ENCODE measurements at regions not wholly inside any gene's neighbourhood (a gene's known extent, or its start where the extent isn't known, plus 50 kb on each side); places are given as distances from the start of the nearest gene placed in this dataset.

DNA sequence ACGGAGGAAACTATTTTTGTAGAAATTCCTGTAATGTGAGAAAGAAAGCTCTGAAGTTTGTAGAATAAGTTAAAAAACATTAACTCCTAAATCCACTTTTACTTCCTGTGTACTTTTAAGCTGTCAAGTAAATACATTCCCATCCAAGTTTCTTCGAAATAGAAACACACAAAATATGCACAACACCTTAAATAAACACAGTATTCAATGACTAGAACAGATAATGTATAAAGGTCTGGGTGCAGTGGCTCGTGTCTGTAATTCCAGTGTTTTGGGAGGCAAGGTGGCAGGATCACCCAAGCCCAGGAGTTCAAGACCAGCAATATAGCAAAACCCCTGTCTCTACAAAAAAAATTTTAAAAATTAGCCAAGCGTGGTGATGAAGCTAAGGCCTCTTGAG lies 121.9 kb upstream of the ODAD2 start:
- H3K9ac ChIP-seq (ENCODE audit: low read depth, low read length): no peak overlapping the region
- H3K27me3 ChIP-seq (ENCODE audit: control insufficient read depth, insufficient read depth, low read length): no peaks in the 10 kb centered on the region
- no peaks in the 10 kb centered on the region for H3K9me3 ChIP-seq (ENCODE audit: control insufficient read depth, insufficient read depth, low read length)
- no peak overlapping the region for H3K4me3 ChIP-seq (ENCODE audit: low read depth, low read length)
- no peaks in the 10 kb centered on the region for H3K4me1 ChIP-seq (ENCODE audit: control insufficient read depth, insufficient read depth, low read length)
- H3K36me3 ChIP-seq (ENCODE audit: control insufficient read depth, insufficient read depth, low read length): no peaks in the 10 kb centered on the region

DNA sequence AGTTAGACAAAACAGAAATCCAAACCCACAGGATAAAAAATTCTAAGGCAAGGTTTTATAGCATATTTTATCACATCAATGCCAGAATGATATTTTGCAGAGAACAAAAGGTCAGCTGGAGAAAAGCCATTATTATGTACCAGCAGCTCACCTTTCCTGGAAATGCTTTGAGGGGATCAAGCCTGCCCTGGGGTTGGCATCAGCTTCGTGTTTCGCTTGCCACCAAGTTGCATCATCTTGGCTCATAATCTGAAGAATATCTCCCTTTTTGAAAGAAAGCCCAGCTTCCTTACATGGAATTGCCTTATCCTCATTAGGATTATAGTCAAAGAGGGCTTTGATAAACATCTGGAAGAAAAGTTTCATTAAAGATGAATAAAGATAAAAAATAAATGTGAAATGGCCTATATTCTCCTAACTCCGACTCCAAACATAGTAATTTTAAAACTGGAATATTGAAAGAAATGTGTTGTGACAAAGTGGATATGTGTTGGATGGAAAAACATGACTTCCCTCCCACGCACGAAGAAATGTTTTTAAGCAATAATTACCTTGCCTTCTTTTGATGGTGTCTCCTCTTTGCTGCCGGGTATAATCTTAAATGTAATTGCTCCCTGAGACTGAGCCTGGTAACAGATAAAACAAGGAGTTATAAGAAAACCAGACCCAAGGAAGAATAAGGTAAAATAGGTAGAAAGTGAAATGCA lies 121.3 kb upstream of the ODAD2 start:
- Histone ChIP-seq H3K36me3 (ENCODE audit: control insufficient read depth, insufficient read depth, low read length) (no peaks in the 10 kb centered on the region), H3K4me1 (ENCODE audit: control insufficient read depth, insufficient read depth, low read length) (no peaks in the 10 kb centered on the region), H3K9ac (ENCODE audit: low read depth, low read length) (no peak overlapping the region), H3K9me3 (ENCODE audit: control insufficient read depth, insufficient read depth, low read length) (no peaks in the 10 kb centered on the region), H3K27me3 (ENCODE audit: control insufficient read depth, insufficient read depth, low read length) (no peaks in the 10 kb centered on the region), H3K4me3 (ENCODE audit: low read depth, low read length) (no peak overlapping the region)

DNA sequence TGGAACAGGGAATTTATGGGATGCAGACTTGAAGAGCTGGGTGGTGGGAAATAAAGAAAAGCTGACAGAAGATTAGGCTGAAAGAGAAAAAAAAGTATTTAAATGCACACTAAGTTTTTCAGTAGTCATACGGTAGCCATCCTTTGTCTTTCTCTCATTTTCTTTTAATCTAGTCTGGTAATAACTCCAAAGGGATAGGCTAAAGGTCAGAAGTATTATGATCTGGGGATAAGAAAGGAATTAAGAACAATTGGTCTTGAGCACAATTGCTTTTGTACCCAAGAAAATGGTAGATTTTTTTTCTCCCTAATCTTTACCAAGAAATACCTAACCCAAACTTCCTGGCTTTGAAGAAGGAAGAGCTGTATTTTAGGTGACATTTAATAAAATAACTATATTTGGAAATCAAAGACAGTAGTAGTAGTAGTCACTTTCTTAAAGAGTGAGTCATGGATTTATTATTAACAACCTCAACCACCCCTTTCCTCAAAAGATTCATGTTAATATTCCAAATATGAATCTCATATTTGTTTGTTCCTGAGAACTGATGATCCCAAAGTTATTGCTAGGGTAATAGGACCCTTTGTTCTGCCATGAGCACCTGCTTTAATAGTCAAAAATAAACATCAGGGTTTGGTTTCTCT lies 120.2 kb upstream of the ODAD2 start:
- no peak overlapping the region for H3K9ac ChIP-seq (ENCODE audit: low read depth, low read length)
- no peaks in the 10 kb centered on the region for H3K27me3 ChIP-seq (ENCODE audit: control insufficient read depth, insufficient read depth, low read length)
- no peaks in the 10 kb centered on the region for H3K4me1 ChIP-seq (ENCODE audit: control insufficient read depth, insufficient read depth, low read length)
- no peak overlapping the region for H3K4me3 ChIP-seq (ENCODE audit: low read depth, low read length)
- no peaks in the 10 kb centered on the region for H3K9me3 ChIP-seq (ENCODE audit: control insufficient read depth, insufficient read depth, low read length)
- no peaks in the 10 kb centered on the region for H3K36me3 ChIP-seq (ENCODE audit: control insufficient read depth, insufficient read depth, low read length)

DNA sequence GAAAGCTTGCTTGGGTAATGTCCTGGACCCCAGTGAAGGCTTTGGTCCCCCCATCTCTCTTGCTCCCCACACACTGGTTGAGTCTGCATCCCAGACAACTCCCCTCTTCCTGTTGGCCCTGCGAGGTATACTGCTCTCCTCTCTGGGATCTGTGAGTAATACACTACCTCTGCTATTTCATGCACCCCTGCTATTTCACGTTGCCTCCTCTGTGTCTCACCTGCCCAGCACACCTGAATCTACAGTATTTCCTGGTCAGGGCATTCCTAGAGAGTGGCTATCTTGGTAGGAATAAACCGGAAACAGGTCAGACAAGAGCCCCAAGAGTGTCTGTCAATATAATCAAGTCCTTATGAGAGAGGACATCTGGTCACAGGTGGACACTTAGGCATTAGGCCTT lies 114.3 kb upstream of the ODAD2 start:
- Histone ChIP-seq H3K4me1 (ENCODE audit: control insufficient read depth, insufficient read depth, low read length) (no peaks in the 10 kb centered on the region), H3K9me3 (ENCODE audit: control insufficient read depth, insufficient read depth, low read length) (no peaks in the 10 kb centered on the region), H3K36me3 (ENCODE audit: control insufficient read depth, insufficient read depth, low read length) (no peaks in the 10 kb centered on the region), H3K27me3 (ENCODE audit: control insufficient read depth, insufficient read depth, low read length) (no peaks in the 10 kb centered on the region), H3K4me3 (ENCODE audit: low read depth, low read length) (no peak overlapping the region), H3K9ac (ENCODE audit: low read depth, low read length) (no peak overlapping the region)

DNA sequence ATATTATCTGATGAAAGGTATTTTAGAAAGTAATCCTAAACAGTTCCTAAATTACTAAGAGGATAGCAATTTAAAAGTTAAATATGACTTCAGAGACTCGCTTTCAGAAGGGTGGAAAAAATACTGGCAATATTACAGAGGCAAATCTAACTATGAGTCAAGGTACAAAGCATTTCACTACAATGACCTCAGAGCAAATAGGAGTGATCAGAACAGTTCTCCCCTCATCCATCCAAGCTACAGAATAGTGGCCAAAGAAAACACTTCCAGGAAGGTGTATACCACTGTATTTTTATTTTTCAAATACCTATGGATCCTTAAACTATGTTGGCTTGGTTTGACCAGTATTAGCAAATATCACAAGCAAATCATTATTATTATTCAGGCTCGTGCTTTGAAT lies 112.8 kb upstream of the ODAD2 start:
- no peaks in the 10 kb centered on the region for H3K4me1 ChIP-seq (ENCODE audit: control insufficient read depth, insufficient read depth, low read length)

DNA sequence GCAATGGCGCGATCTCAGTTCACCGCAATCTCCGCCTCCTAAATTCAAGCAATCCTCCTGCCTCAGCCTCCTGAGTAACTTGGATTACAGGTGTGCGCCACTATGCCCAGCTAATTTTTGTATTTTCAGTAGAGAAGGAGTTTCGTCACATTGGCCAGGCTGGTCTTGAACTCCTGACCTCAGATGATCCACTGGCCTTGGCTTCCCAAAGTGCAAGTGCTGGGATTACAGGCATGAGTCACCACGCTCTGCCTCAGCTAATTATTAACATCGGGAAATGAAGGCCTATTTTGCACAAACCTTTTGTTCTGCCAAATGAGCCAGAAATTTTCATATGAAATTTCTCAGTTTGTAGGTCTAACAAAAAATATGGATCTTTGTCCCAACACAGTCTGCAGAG lies 106.7 kb upstream of the ODAD2 start:
- Histone ChIP-seq H3K36me3 (ENCODE audit: control insufficient read depth, insufficient read depth, low read length) (no peaks in the 10 kb centered on the region), H3K27me3 (ENCODE audit: control insufficient read depth, insufficient read depth, low read length) (no peaks in the 10 kb centered on the region), H3K9ac (ENCODE audit: low read depth, low read length) (no peak overlapping the region), H3K4me3 (ENCODE audit: low read depth, low read length) (no peak overlapping the region), H3K4me1 (ENCODE audit: control insufficient read depth, insufficient read depth, low read length) (no peaks in the 10 kb centered on the region), H3K9me3 (ENCODE audit: control insufficient read depth, insufficient read depth, low read length) (no peaks in the 10 kb centered on the region)

More for the DNA sequence above, 112.8 kb upstream of the ODAD2 start:
- Histone ChIP-seq H3K4me3 (ENCODE audit: low read depth, low read length) (no peak overlapping the region), H3K36me3 (ENCODE audit: control insufficient read depth, insufficient read depth, low read length) (no peaks in the 10 kb centered on the region), H3K9ac (ENCODE audit: low read depth, low read length) (no peak overlapping the region), H3K9me3 (ENCODE audit: control insufficient read depth, insufficient read depth, low read length) (no peaks in the 10 kb centered on the region), H3K27me3 (ENCODE audit: control insufficient read depth, insufficient read depth, low read length) (no peaks in the 10 kb centered on the region)

DNA sequence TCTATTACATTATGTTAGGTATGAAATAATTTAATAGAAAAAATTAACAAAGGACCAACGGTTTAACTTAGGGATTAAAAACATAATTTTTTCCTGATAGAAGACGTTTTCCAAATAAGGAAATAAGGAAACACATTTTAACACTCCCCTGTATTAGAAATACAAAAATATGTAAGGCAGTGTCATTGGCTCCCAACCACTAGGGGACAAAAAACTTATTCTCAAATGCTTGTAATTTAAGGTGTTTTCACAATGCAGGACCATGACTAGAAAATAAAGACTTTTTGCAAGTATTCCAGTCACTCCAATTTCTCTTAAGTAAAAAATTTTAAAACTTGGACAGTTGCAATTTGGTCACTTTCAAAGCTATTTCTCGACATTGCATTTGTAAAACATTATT lies 98.8 kb upstream of the ODAD2 start:
- H3K36me3 ChIP-seq (ENCODE audit: control insufficient read depth, insufficient read depth, low read length): no peaks in the 10 kb centered on the region
- no peaks in the 10 kb centered on the region for H3K27me3 ChIP-seq (ENCODE audit: control insufficient read depth, insufficient read depth, low read length)
- no peaks in the 10 kb centered on the region for H3K4me1 ChIP-seq (ENCODE audit: control insufficient read depth, insufficient read depth, low read length)

DNA sequence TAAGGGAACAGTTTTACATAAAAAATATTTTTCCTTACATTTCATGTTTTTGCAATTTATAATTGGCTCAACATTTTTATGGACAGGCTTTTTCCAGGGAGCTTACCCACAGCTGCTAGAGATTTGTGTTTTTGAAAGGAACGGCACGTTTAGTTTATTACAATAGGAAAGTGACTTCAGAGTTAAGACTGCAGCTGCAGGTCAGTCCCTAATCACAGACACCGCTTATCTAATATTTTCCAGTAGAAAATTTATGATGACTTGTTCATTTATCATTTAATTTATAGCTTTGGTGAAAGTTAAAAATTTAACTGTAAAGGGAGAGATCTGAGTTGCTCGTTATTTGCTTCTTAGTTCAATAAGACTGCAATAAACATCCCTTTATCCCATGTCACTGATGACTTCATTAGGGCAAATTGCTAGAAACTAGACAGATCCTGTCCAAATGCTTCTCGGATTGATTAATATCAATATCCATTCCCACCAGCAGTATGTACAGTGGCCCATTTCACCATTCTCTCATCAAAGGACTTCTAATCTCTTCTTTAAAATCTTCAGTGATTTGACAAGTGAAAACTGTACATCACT lies 97.0 kb upstream of the ODAD2 start:
- Histone ChIP-seq H3K36me3 (ENCODE audit: control insufficient read depth, insufficient read depth, low read length) (no peaks in the 10 kb centered on the region), H3K9me3 (ENCODE audit: control insufficient read depth, insufficient read depth, low read length) (no peaks in the 10 kb centered on the region), H3K4me1 (ENCODE audit: control insufficient read depth, insufficient read depth, low read length) (no peaks in the 10 kb centered on the region), H3K27me3 (ENCODE audit: control insufficient read depth, insufficient read depth, low read length) (no peaks in the 10 kb centered on the region), H3K9ac (ENCODE audit: low read depth, low read length) (no peak overlapping the region), H3K4me3 (ENCODE audit: low read depth, low read length) (no peak overlapping the region)

More for the DNA sequence above, 98.8 kb upstream of the ODAD2 start:
- Histone ChIP-seq H3K9ac (ENCODE audit: low read depth, low read length) (no peak overlapping the region), H3K9me3 (ENCODE audit: control insufficient read depth, insufficient read depth, low read length) (no peaks in the 10 kb centered on the region), H3K4me3 (ENCODE audit: low read depth, low read length) (no peak overlapping the region)

DNA sequence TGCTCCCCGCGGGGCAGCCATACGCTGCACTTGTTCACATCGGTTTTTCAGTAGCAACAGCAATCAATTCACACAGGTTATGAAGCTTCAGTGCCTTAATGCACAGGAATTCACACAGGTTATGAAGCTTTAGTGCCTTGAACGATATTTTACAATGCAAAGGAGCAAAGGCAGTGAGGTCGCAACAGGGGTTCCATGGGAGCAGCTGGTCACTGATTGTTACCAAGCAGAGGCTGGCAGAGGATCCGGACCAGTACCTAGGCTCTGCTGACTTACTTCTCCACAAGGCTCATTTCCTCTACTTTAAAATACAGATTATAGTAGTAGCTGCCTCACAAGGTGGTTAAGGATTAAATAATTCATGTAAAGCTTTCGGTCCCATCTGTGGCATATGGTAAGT lies 95.2 kb upstream of the ODAD2 start:
- no peak overlapping the region for H3K9ac ChIP-seq (ENCODE audit: low read depth, low read length)
- no peaks in the 10 kb centered on the region for H3K36me3 ChIP-seq (ENCODE audit: control insufficient read depth, insufficient read depth, low read length)
- H3K9me3 ChIP-seq (ENCODE audit: control insufficient read depth, insufficient read depth, low read length): no peaks in the 10 kb centered on the region
- no peak overlapping the region for H3K4me3 ChIP-seq (ENCODE audit: low read depth, low read length)
- H3K27me3 ChIP-seq (ENCODE audit: control insufficient read depth, insufficient read depth, low read length): no peaks in the 10 kb centered on the region
- H3K4me1 ChIP-seq (ENCODE audit: control insufficient read depth, insufficient read depth, low read length): no peaks in the 10 kb centered on the region

DNA sequence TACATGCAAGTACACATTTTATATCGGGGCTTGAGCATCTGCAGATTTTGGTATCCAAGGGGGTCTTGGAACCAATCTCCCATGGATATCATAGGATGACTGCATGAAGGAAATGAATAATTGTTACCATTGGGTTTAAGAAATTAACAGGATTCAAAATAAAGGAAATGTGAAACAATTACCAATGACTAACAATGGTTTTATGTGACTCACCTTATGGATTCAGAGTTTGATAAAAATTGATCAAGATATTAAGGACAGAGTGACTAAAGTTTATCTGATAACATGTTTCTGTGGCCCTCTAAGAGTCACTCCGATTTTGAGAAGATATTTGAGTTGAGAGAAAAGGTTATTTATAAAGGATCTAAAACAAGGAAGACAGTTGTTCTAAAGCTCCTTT lies 93.0 kb upstream of the ODAD2 start:
- no peak overlapping the region for H3K4me3 ChIP-seq (ENCODE audit: low read depth, low read length)
- H3K36me3 ChIP-seq (ENCODE audit: control insufficient read depth, insufficient read depth, low read length): no peaks in the 10 kb centered on the region
- no peaks in the 10 kb centered on the region for H3K27me3 ChIP-seq (ENCODE audit: control insufficient read depth, insufficient read depth, low read length)
- no peak overlapping the region for H3K9ac ChIP-seq (ENCODE audit: low read depth, low read length)
- H3K9me3 ChIP-seq (ENCODE audit: control insufficient read depth, insufficient read depth, low read length): no peaks in the 10 kb centered on the region
- no peaks in the 10 kb centered on the region for H3K4me1 ChIP-seq (ENCODE audit: control insufficient read depth, insufficient read depth, low read length)

DNA sequence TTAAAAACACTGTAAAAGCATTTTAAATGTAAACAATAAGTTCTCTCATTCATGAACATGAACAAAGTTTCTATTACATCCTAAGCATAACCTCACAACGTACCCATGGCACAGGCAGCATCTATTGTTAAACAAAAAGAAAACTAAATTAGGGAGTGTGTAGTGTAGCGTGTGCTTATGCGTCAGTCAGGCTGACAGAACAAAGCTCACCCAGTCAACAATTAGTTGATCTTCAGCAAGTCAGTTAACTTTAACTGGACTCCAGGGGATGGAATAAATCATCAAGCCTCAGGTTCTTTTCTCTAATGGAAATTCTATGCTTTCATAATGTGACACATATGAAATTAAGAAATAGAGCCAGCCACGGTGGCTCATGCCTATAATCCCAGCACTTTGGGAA lies 91.6 kb upstream of the ODAD2 start:
- no peaks in the 10 kb centered on the region for H3K36me3 ChIP-seq (ENCODE audit: control insufficient read depth, insufficient read depth, low read length)
- no peaks in the 10 kb centered on the region for H3K27me3 ChIP-seq (ENCODE audit: control insufficient read depth, insufficient read depth, low read length)
- H3K4me3 ChIP-seq (ENCODE audit: low read depth, low read length): no peak overlapping the region
- H3K9ac ChIP-seq (ENCODE audit: low read depth, low read length): no peak overlapping the region
- no peaks in the 10 kb centered on the region for H3K4me1 ChIP-seq (ENCODE audit: control insufficient read depth, insufficient read depth, low read length)
- H3K9me3 ChIP-seq (ENCODE audit: control insufficient read depth, insufficient read depth, low read length): no peaks in the 10 kb centered on the region

DNA sequence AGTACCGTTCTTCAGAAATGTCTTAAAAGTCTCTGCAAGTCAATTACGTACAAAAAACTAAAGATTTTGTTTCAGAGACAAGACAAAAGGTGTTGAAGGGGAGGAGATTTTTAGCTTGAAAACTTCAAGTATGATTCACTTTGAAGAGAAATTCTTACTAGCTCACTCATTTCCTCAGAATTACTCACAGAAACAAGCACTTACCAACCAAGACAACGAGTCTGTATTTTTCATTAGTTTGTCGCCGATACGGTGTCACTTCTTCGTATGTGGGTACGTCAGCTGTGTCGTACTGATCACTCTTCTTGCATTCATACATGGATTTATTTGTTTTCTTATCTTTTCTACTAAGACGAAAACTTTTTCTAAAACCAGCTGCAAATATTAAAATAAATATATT lies 90.6 kb upstream of the ODAD2 start:
- Histone ChIP-seq H3K4me1 (ENCODE audit: control insufficient read depth, insufficient read depth, low read length) (no peaks in the 10 kb centered on the region), H3K36me3 (ENCODE audit: control insufficient read depth, insufficient read depth, low read length) (no peaks in the 10 kb centered on the region), H3K27me3 (ENCODE audit: control insufficient read depth, insufficient read depth, low read length) (no peaks in the 10 kb centered on the region), H3K4me3 (ENCODE audit: low read depth, low read length) (no peak overlapping the region), H3K9ac (ENCODE audit: low read depth, low read length) (no peak overlapping the region), H3K9me3 (ENCODE audit: control insufficient read depth, insufficient read depth, low read length) (no peaks in the 10 kb centered on the region)
